ENCODE measurements at regions not wholly inside any gene's neighbourhood (a gene's known extent, or its start where the extent isn't known, plus 50 kb on each side); places are given as distances from the start of the nearest gene placed in this dataset.

GRCh38 chr2:193517615-193518014 lies 1322.9 kb upstream of the TMEFF2 start:
- H3K4me3 ChIP-seq (ENCODE audit: low read length): no peak overlapping the region
- no peak overlapping the region for H3K27ac ChIP-seq (ENCODE audit: low read length)
- TF ChIP-seq EZH2phosphoT487 (IDR thresholded peaks at IDR 0.05; ENCODE audit: low read depth): no peak
- TF ChIP-seq CTCF (IDR thresholded peaks at IDR 0.05; ENCODE audit: low read depth, low read length): no peak
- H3K9me3 ChIP-seq (ENCODE audit: insufficient read depth, low read length): no peaks in the 10 kb centered on the region
- no peaks in the 10 kb centered on the region for H3K27me3 ChIP-seq (ENCODE audit: low read depth, low read length)
- H3K79me2 ChIP-seq (ENCODE audit: low read length): no peaks in the 10 kb centered on the region
- H3K36me3 ChIP-seq (replicated peaks; ENCODE audit: low read depth, low read length): no peaks in the 10 kb centered on the region
- no peak overlapping the region for H2AFZ ChIP-seq (ENCODE audit: low read depth, low read length)
- no peak overlapping the region for H3K4me2 ChIP-seq (ENCODE audit: low read length)
- no peak overlapping the region for H3K9ac ChIP-seq (ENCODE audit: low read length)
- H4K20me1 ChIP-seq (ENCODE audit: insufficient read depth, low read length): no peaks in the 10 kb centered on the region
- no peaks in the 10 kb centered on the region for H3K4me1 ChIP-seq (ENCODE audit: low read length)

GRCh38 chr2:193506035-193506434 lies 1311.3 kb upstream of the TMEFF2 start:
- Histone ChIP-seq H3K9ac (ENCODE audit: low read length) (no peak overlapping the region), H3K79me2 (ENCODE audit: low read length) (no peaks in the 10 kb centered on the region), H4K20me1 (ENCODE audit: insufficient read depth, low read length) (no peaks in the 10 kb centered on the region), H3K9me3 (ENCODE audit: insufficient read depth, low read length) (no peaks in the 10 kb centered on the region), H3K4me2 (ENCODE audit: low read length) (no peak overlapping the region), H3K4me3 (ENCODE audit: low read length) (no peak overlapping the region), H3K36me3 (replicated peaks; ENCODE audit: low read depth, low read length) (no peaks in the 10 kb centered on the region), H3K27ac (ENCODE audit: low read length) (no peak overlapping the region), H3K27me3 (ENCODE audit: low read depth, low read length) (no peaks in the 10 kb centered on the region), H2AFZ (ENCODE audit: low read depth, low read length) (no peak overlapping the region), H3K4me1 (ENCODE audit: low read length) (no peaks in the 10 kb centered on the region)
- no peak for TF ChIP-seq CTCF (IDR thresholded peaks at IDR 0.05; ENCODE audit: low read depth, low read length)
- TF ChIP-seq EZH2phosphoT487 (IDR thresholded peaks at IDR 0.05; ENCODE audit: low read depth): no peak

- Histone ChIP-seq H3K4me3 (ENCODE audit: low read length) (no peak overlapping the region), H3K9me3 (ENCODE audit: insufficient read depth, low read length) (no peaks in the 10 kb centered on the region), H3K9ac (ENCODE audit: low read length) (no peak overlapping the region), H3K79me2 (ENCODE audit: low read length) (no peaks in the 10 kb centered on the region), H3K4me2 (ENCODE audit: low read length) (no peak overlapping the region), H4K20me1 (ENCODE audit: insufficient read depth, low read length) (no peaks in the 10 kb centered on the region), H3K27me3 (ENCODE audit: low read depth, low read length) (no peaks in the 10 kb centered on the region), H3K27ac (ENCODE audit: low read length) (no peak overlapping the region), H2AFZ (ENCODE audit: low read depth, low read length) (no peak overlapping the region), H3K36me3 (replicated peaks; ENCODE audit: low read depth, low read length) (no peaks in the 10 kb centered on the region), H3K4me1 (ENCODE audit: low read length) (no peaks in the 10 kb centered on the region)
- no peak for TF ChIP-seq CTCF (IDR thresholded peaks at IDR 0.05; ENCODE audit: low read depth, low read length)
- TF ChIP-seq EZH2phosphoT487 (IDR thresholded peaks at IDR 0.05; ENCODE audit: low read depth): no peak
Observed at GRCh38 chr2:193505620-193506019, 1310.9 kb upstream of the TMEFF2 start.

DNA sequence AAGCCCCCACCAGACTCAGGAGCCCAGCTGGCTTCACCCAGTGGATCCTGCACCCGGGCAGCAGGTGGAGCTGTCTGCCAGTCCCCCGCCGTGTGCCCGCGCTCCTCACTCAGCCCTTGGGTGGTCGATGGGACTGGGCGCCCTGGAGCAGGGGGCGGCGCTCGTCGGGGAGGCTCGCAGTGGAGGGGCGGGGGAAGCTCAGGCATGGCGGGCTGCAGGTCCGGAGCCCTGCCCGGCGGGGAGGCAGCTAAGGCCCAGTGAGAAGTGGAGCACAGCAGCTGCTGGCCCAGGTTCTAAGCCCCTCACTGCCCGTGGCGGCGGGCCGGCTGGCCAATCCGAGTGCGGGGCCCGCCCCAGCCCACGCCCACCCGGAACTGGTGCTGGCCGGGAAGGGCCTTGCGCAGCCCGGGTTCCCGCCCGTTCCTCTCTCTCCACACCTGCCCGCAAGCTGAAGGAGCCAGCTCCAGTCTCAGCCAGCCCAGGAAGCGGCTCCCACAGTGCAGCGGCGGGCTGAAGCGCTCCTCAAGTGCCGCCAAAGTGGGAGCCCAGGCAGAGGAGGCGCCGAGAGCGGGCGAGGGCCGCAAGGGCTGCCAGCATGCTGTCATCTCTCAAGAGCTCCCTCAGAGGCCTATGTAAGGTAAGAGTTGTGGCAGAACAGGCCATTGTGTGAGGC lies 1307.8 kb upstream of the TMEFF2 start:
- Histone ChIP-seq H3K27ac (ENCODE audit: low read length) (no peak overlapping the region), H3K9me3 (ENCODE audit: insufficient read depth, low read length) (no peaks in the 10 kb centered on the region), H3K9ac (ENCODE audit: low read length) (no peak overlapping the region), H3K4me2 (ENCODE audit: low read length) (no peak overlapping the region), H3K79me2 (ENCODE audit: low read length) (no peaks in the 10 kb centered on the region), H3K4me1 (ENCODE audit: low read length) (no peaks in the 10 kb centered on the region), H2AFZ (ENCODE audit: low read depth, low read length) (no peak overlapping the region), H4K20me1 (ENCODE audit: insufficient read depth, low read length) (no peaks in the 10 kb centered on the region), H3K4me3 (ENCODE audit: low read length) (no peak overlapping the region), H3K27me3 (ENCODE audit: low read depth, low read length) (no peaks in the 10 kb centered on the region), H3K36me3 (replicated peaks; ENCODE audit: low read depth, low read length) (no peaks in the 10 kb centered on the region)
- TF ChIP-seq EZH2phosphoT487 (IDR thresholded peaks at IDR 0.05; ENCODE audit: low read depth): no peak
- TF ChIP-seq CTCF (IDR thresholded peaks at IDR 0.05; ENCODE audit: low read depth, low read length): no peak
